ENCODE measurements at regions not wholly inside any gene's neighbourhood (a gene's known extent, or its start where the extent isn't known, plus 50 kb on each side); places are given as distances from the start of the nearest gene placed in this dataset.

- TF ChIP-seq EZH2phosphoT487 (IDR thresholded peaks at IDR 0.05; ENCODE audit: insufficient read depth, low read depth): no peak
- TF ChIP-seq EZH2 (IDR thresholded peaks at IDR 0.05; ENCODE audit: insufficient read depth, poor library complexity, severe bottlenecking): no peak
Observed at GRCh38 chr19:13646758-13647157, 117.6 kb upstream of the MRI1 start.
